ENCODE measurements at regions not wholly inside any gene's neighbourhood (a gene's known extent, or its start where the extent isn't known, plus 50 kb on each side); places are given as distances from the start of the nearest gene placed in this dataset.

DNA sequence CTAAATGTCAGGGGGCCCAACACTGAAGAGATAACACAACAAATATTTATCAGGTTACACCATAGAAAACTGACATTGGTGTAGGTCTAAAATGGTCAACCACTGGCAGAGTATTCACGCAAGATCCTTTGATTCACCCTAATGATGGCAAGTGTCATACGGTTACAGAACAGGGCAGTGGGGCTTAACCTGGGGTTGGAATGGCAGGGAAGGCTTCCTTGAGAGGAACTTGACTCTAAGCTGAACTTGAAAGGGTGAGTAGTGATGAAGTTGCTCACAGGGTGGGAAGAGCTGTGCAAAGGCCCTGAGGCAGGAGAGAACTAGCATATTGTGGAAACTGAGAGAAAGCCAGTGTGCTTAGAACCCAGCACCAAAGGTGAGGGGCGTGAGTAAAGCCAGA lies 97.1 kb upstream of the MVB12B start:
- TF ChIP-seq ZNF274 (IDR thresholded peaks at IDR 0.05; ENCODE audit: low read depth, low read length) = no peak
- no peak for TF ChIP-seq SUZ12 (IDR thresholded peaks at IDR 0.05; ENCODE audit: extremely low read depth, insufficient read depth, insufficient read length)

Measured in NT2/D1 (cell line).